GM13977 (cell line): ENCODE measurements at regions not wholly inside any gene's neighbourhood (a gene's known extent, or its start where the extent isn't known, plus 50 kb on each side); places are given as distances from the start of the nearest gene placed in this dataset.
"Not testable (repeated sequence)": the region's sequence is repeated elsewhere in the genome, so short reads cannot be mapped to it uniquely, and the experiment has no call there.

Experiments
- DNase-seq: peaks from one replicate; pipeline ENCODE4 v3.0.0; 2012; ENCODE audit warnings: low spot score
- in situ Hi-C: fragments of 300-500 bp; cut with MboI; formaldehyde crosslinking; loops from one replicate; pipeline ENCODE4 v1.12.0; 2022; ENCODE audit warnings: low sequenced_read_pairs, low pct_unique_long_range_greater_than_20kb, mixed read lengths, inconsistent platforms; ENCODE audit not compliant: unreplicated experiment
- TF ChIP-seq, protein P1 (sequence below): IDR thresholded peaks from 2 replicates; pipeline ENCODE4 v1.5.1; 2012; ENCODE audit warnings: mild to moderate bottlenecking, control low read depth; ENCODE audit not compliant: insufficient read depth; ENCODE audit errors: extremely low read depth, missing control alignments

DNA sequence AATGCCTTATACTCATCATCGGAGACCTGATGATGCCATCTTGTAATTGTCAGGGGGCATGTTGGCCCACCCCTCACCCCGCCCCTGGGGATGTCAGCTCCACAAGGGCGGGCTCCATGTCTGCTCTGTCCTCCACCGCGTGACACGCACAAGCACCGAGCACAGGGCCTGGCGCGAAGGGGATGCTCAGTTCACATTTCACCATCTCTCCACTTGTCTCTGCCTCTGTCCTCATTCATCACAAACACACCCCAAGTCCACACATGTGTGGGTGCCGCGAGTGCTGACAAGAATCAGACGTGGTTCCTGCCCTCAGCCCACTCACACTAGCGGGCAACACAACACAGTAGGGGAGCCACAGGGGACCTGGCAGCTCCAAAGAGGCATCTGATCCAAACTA, 151.2 kb upstream of the PTPN1 start:
- in situ Hi-C loops: no loop called here
- TF ChIP-seq, protein P1, sequence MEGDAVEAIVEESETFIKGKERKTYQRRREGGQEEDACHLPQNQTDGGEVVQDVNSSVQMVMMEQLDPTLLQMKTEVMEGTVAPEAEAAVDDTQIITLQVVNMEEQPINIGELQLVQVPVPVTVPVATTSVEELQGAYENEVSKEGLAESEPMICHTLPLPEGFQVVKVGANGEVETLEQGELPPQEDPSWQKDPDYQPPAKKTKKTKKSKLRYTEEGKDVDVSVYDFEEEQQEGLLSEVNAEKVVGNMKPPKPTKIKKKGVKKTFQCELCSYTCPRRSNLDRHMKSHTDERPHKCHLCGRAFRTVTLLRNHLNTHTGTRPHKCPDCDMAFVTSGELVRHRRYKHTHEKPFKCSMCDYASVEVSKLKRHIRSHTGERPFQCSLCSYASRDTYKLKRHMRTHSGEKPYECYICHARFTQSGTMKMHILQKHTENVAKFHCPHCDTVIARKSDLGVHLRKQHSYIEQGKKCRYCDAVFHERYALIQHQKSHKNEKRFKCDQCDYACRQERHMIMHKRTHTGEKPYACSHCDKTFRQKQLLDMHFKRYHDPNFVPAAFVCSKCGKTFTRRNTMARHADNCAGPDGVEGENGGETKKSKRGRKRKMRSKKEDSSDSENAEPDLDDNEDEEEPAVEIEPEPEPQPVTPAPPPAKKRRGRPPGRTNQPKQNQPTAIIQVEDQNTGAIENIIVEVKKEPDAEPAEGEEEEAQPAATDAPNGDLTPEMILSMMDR: no peak
- DNase-seq: no peak

GRCh38 chr20:50359607-50360217, 150.5 kb upstream of the PTPN1 start:
- no peak for DNase-seq
- TF ChIP-seq, protein P1: no peak
- in situ Hi-C loops: no loop called here

DNA sequence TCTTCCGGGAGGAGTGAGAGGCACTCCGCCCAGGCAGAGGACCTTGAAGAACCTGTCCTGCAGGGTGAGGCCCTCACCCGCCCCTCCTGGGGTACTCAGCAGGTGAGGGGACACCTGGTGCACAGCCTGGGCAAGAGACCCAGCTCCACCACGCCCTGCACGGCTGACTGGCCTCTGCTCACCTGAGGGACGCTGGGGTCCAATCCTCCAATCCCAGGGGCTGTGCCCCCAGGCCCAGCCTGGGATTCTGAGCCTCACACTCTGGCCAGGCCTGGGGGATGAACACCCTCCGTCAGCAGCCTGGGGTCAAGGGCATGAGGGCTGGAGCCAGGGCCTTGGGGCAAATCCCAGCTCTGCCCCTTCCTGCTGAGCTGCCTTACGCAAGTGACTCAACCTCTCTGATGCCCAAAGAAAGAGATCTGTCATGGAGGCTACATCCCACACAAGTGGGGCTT, 149.9 kb upstream of the PTPN1 start:
- DNase-seq: no peak
- in situ Hi-C loops: no loop called here
- TF ChIP-seq, protein P1: no peak

- in situ Hi-C loops: no loop called here
- DNase-seq: no peak
- TF ChIP-seq, protein P1: no peak
Measured at GRCh38 chr20:50360921-50361320, 149.3 kb upstream of the PTPN1 start.

DNA sequence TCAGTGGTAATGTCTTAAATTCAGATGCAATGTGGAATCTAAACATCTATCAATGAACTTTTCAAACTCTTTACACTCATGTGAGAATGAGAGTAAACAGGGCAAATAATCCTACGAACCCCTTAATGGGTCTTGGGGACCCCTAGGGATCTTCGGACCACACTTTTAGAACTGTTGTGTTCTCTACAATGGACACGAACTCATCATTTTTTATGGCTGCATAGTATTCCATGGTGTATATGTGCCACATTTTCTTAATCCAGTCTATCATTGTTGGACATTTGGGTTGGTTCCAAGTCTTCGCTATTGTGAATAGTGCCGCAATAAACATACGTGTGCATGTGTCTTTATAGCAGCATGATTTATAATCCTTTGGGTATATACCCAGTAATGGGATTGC, 148.0 kb upstream of the PTPN1 start:
- in situ Hi-C loops, DNase-seq: not testable (repeated sequence)

GRCh38 chr20:50363027-50363426, 147.2 kb upstream of the PTPN1 start:
- in situ Hi-C loops: no loop called here
- DNase-seq: no peak
- TF ChIP-seq, protein P1: no peak

DNA sequence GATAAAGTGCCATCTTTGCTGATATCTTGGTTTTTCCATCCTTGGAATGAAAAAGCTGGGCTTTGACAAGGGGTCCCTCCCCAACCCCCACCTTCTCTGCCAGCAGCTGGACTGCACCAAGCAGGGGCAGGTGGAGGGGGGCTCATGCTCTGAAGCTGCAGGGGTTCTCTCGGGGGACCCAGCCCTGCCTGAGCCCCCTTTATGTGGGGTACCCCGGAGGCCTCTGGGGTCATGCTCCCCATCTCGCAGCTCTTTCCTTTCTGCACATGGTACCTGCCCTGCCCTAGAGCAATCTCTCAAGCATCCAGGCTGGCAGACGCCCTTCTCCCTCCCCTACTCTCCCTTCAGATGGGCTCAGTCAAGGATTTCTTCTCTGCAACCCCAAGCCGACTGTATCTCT, 146.7 kb upstream of the PTPN1 start:
- TF ChIP-seq, protein P1: no peak
- DNase-seq: no peak
- in situ Hi-C loops: no loop called here
